Heart left ventricle (tissue), 13 donors: ENCODE measurements at regions not wholly inside any gene's neighbourhood (a gene's known extent, or its start where the extent isn't known, plus 50 kb on each side); places are given as distances from the start of the nearest gene placed in this dataset.

Experiments used
- CTCF ChIP-seq, 12 donors: fragments of 200-600 bp; sonication (generic) in 4 of 12; IDR thresholded peaks; one replicate each; pipeline versions ENCODE4 v1.5.0 to v1.8.0; 2018 to 2022; ENCODE audit warnings: antibody characterized with exemption in 12 of 12, mild to moderate bottlenecking in 5 of 12
- POLR2A ChIP-seq, 2 donors: fragments of 450-650 bp; IDR thresholded peaks; one replicate each; pipeline ENCODE4 v1.6.1; 2017; ENCODE audit warnings: antibody characterized with exemption in 2 of 2, mild to moderate bottlenecking in 2 of 2, moderate library complexity in 2 of 2
- donor health status: ischemic (EF 13 %, LVEDD 7.1; RV severe dilation, severe dysfunction).
- donor health status: DM: no; HTN: yes; CAD: no.
- donor health status: DM: no; HTN: no; CAD: no.
- donor health status: ischemic (EF 25% LVEDD 6.9; RV normal size, moderate dysfunction).
- donor health status: ischemic (EF 25% LVEDD 5.7; RV mildly dilated, moderate dysfunction).
- donor health status: ischemic (EF 35%, LVEDD 5.7; RV mildly dilated, moderate dysfunction).
- donor health status: nonischemic (EF 11% LVEDD 7.7; RV severe dilation, severe dysfunction).
- donor health status: DM: yes; HTN: yes; CAD: no.
- donor health status: PGD.
- donor health status: ischemic (EF 29% LVEDD 5.4; RV normal size, mild dysfunction).
- donor health status: nonischemic (EF 23%, LVEDD 6.1; RV moderate dilation, normal function).

GRCh38 chr9:124185413-124185812 is 72.3 kb upstream of the NEK6 start:
- no peak for TF ChIP-seq CTCF (IDR thresholded peaks at IDR 0.05)
- no peak for TF ChIP-seq POLR2A (IDR thresholded peaks at IDR 0.05)
